ENCODE measurements at regions not wholly inside any gene's neighbourhood (a gene's known extent, or its start where the extent isn't known, plus 50 kb on each side); places are given as distances from the start of the nearest gene placed in this dataset.

- no peak for DNase-seq (ENCODE audit: low spot score)
Observed at GRCh38 chr2:187274146-187274545, 173.9 kb downstream of the CALCRL start.

DNA sequence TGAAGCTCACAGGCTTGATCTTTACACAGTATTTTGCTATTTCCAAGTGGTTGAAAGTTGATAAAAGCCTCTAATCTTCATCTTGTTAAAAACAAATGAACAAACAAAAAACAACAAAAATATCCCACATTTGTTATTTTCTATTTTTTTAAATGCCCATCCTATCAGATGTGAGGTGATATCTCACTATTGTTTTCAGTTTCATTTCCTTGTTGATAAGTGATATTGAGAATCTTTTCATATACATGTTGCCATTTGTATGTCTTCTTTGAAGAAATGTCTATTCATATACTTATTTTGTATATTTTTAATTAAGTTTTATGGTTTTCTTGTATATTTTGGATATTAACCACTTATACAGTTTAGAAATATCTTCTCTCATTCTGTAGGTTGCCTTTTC is 175.8 kb downstream of the CALCRL start:
- DNase-seq (ENCODE audit: low spot score): no peak

DNA sequence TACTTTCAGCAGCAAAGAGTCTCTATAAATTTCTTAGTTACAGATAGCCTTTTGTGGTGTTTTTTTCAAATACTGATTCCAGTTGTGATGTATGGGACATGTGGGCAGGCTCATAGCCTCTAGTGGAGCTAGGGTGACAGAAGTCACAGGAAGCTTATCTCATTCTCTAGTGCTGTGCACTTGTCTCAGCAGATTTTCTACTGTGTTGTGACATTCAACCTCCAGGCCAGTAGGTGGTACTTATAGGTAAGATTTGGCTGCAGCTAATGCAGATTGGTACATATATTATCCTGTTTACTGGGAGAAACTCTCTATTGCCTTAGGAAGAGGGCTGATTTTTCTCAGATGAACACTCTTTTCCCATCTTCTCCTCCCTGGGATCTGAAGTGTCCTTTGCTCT is 176.2 kb downstream of the CALCRL start:
- DNase-seq (ENCODE audit: low spot score): no peak

- no peak for DNase-seq (ENCODE audit: low spot score)
Observed at GRCh38 chr2:187266645-187267044, 181.4 kb downstream of the CALCRL start.

DNA sequence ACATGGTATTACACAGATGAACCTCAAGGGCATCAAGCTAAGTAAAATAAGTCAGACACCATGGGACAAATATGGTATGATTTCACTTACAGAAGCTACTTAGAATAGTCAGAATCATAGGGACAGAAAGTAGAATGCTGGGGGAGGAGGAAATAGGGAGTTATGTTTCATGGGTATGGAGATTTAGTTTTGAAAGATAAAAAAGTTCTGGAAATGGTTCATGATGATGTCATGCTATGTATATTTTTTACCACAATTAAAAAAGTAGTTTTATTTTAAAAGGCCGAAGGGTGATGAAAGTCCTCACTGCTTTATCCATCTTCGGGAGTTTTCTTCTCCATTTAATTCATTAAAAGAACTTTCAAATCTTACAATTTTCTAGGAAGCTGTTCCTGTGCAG is 181.9 kb downstream of the CALCRL start:
- DNase-seq (ENCODE audit: low spot score): no peak

DNA sequence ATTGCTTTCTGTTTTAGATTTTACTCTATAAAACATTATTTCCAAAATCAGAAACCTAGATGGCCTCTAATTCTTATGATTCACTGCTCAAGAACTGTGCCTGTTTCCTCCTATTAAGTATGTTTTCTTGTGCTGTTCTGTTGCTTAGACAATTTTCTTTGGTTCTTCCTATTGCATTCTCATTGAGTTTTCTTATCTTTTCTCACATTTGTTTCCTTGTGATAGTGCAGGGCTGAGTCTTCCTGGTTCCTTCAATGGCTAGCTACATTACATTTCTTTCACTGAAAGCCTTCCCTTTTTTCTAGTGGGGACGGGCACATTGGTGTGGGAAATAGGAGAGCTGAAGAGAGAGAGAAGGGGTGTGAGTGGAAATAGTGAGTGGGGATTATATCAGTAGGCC is 183.4 kb downstream of the CALCRL start:
- no peak for DNase-seq (ENCODE audit: low spot score)

GRCh38 chr2:187263675-187264560 is 184.1 kb downstream of the CALCRL start:
- DNase-seq (ENCODE audit: low spot score): no peak

GRCh38 chr2:187261705-187262104 is 186.3 kb downstream of the CALCRL start:
- no peak for DNase-seq (ENCODE audit: low spot score)

GRCh38 chr2:187252063-187252462 is 196.0 kb downstream of the CALCRL start:
- DNase-seq (ENCODE audit: low spot score): no peak

DNA sequence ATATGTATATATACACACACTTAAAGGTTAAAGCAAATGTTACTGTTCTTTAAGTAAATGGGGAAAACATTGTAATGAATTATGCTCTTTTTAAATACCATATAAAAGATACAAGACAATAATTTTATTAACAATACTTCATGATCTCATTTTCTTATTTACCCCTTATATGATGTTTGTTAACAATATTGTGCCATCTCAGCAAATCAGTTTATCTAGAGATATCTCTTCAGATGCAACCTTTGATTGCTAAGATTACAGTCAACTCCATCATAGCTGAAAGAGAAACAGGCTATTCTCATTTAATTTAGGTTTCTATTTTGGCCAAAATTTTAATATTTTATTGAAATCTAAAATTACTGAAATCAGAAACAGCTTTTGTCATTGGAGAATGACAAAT is 197.9 kb downstream of the CALCRL start:
- DNase-seq (ENCODE audit: low spot score): no peak

GRCh38 chr2:187233811-187234210 is 214.2 kb downstream of the CALCRL start:
- DNase-seq (ENCODE audit: low spot score): no peak

- no peak for DNase-seq (ENCODE audit: low spot score)
Observed at GRCh38 chr2:187232749-187233148, 215.3 kb downstream of the CALCRL start.

GRCh38 chr2:187230088-187230487 is 218.0 kb downstream of the CALCRL start:
- no peak for DNase-seq (ENCODE audit: low spot score)

- DNase-seq (ENCODE audit: low spot score): no peak
Observed at GRCh38 chr2:187228986-187229385, 219.1 kb downstream of the CALCRL start.

- no peak for DNase-seq (ENCODE audit: low spot score)
Observed at GRCh38 chr2:187224989-187225388, 223.1 kb downstream of the CALCRL start.

GRCh38 chr2:187220071-187220470 is 228.0 kb downstream of the CALCRL start:
- DNase-seq (ENCODE audit: low spot score): no peak

DNA sequence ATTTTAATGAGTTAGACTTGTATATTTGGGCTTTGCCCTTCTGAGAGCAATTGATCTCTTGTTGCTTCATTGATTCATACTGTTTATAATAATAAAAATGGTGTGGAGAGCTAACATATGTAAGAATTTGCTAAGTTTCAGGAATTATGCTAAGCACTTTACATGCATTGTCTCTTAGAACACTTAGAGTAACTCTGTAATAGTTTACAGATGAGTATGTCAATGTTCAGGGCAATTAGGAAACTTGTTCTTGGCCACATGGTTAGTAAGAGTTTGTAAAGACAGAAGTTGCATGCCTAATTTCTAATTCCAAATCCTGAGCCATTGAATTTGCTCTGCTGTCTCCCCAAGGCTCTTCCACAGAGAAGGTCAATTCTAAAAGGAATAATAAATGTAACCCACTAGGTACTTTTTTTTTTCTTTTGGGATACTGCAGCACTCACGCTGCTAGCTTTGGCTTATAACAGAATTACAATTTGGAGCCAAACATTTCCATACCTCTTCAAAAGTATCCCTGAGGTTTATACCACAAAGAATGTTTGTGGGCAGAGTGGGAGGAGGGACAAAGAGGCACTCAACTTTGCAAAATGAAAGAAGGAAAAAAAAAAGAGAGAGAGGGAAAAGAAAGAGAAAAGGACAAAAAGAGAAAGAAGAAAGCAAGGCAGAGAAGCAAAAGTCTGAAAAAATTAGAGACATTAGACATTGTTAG is 232.4 kb downstream of the CALCRL start:
- no peak for DNase-seq (ENCODE audit: low spot score)

DNA sequence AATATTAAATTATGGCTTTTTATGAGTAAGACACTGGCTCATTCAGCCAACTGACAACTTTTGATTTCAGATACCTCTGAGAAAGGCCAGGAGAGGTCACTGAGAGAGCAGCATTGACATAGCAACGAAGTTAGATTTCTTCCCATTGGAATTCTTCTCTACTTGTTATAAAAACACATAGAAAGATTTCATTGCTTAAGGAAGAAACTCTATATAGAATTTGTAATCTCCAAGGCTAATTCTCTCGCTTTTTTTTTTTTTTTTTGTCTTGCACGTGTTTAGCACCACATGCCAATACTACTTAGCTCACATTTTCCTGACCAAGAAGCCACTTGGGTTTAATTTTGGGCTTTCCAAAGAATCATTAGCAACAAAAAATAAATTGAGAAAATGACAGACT is 233.7 kb downstream of the CALCRL start:
- DNase-seq (ENCODE audit: low spot score): no peak

DNA sequence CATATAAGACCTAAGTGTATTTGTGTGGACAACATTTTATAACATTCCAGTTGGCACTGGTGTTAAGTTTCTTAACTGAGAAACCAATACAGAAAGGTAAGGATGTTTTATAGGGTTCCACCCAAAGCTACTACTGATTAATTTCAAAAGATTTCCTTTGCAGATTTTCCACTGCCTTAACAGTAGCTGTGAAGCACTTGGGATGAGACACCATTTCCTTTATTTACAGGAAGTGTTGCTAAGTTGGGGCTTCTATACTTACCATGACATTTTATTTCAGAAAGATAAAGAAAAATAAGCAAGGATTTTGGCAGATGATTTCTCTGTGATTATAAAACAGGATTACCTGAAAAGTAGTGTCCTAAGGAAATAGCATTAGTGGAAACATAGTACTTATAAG is 234.3 kb downstream of the CALCRL start:
- DNase-seq (ENCODE audit: low spot score): no peak

DNA sequence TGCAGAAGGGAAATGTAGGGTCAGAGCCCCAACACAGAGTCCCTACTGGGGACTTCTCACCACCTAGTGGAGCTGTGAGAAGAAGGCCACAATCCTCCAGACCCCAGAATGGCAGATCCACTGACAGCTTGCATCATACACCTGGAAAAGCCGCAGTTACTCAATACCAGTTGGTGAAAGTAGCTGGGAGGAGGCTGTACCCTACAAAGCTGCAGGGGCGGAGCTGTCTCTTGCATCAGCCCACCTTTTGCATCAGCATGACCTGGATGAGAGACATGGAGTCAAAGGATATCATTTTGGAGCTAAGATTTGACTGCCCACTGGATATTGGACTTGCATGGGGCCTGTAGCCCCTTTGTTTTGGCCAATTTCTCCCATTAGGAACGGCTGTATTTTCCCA is 237.3 kb downstream of the CALCRL start:
- no peak for DNase-seq (ENCODE audit: low spot score)

GRCh38 chr2:187208199-187208785 is 239.8 kb downstream of the CALCRL start:
- DNase-seq (ENCODE audit: low spot score): no peak

DNA sequence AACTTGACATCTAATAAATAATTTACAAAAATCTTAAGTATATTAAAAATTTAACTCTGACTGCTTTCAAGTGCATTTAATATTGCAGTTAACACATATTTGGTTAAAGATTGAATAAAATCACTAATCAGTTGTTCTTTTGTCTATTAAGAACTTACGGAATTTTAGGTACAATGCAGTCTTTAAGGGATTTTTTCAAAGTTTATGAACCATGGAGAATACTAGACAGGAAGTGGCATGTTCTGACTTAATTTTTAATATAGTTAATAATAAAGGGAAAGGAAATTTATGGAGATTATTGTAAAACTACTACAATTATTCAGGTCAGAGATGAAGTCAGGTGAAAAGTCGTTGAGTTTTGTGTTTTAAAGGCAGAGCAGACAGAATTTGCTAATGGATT is 240.9 kb downstream of the CALCRL start:
- DNase-seq (ENCODE audit: low spot score): no peak

- no peak for DNase-seq (ENCODE audit: low spot score)
Observed at GRCh38 chr2:187206471-187206870, 241.6 kb downstream of the CALCRL start.
